ENCODE measurements at regions not wholly inside any gene's neighbourhood (a gene's known extent, or its start where the extent isn't known, plus 50 kb on each side); places are given as distances from the start of the nearest gene placed in this dataset.

- Histone ChIP-seq H3K27me3 (ENCODE audit: control insufficient read depth, insufficient read depth, low read length) (no peaks in the 10 kb centered on the region), H3K36me3 (ENCODE audit: control insufficient read depth, insufficient read depth, low read length) (no peaks in the 10 kb centered on the region), H3K4me3 (ENCODE audit: low read depth, low read length) (no peak overlapping the region)
- ChIA-PET POLR2A (no interaction called here), CTCF (interaction anchor here (1.0 kb wide), 1 partner anchor 29 kb away, joined by 3 read pairs; no protein-coding TSS in a partner anchor)
- TF ChIP-seq CTCF (IDR thresholded peaks at IDR 0.05; ENCODE audit: insufficient read depth, low read depth, low read length) = no peak
- DNase-seq (ENCODE audit: low read depth) = no peak
Measured at GRCh38 chr5:53361708-53362107, 118.7 kb upstream of the FST start.

- CTCF ChIA-PET = interaction anchor here (1.3 kb wide), 1 partner anchor 100 kb away, joined by 3 read pairs; no protein-coding TSS in a partner anchor
- Histone ChIP-seq H3K4me3 (ENCODE audit: low read depth, low read length) (no peak overlapping the region), H3K36me3 (ENCODE audit: control insufficient read depth, insufficient read depth, low read length) (no peaks in the 10 kb centered on the region), H3K27me3 (ENCODE audit: control insufficient read depth, insufficient read depth, low read length) (no peaks in the 10 kb centered on the region)
- TF ChIP-seq CTCF (IDR thresholded peaks at IDR 0.05; ENCODE audit: insufficient read depth, low read depth, low read length) = no peak
- POLR2A ChIA-PET = no interaction called here
- DNase-seq (ENCODE audit: low read depth) = peak; percentile 98
Measured at GRCh38 chr5:53362521-53362941, 117.9 kb upstream of the FST start.

GRCh38 chr5:53364061-53364460 is 116.4 kb upstream of the FST start:
- no peak for DNase-seq (ENCODE audit: low read depth)
- ChIA-PET CTCF (interaction anchor here (0.7 to 1.3 kb wide), 3 partner anchors 61 to 202 kb away, joined by 3 read pairs; no protein-coding TSS in a partner anchor), POLR2A (no interaction called here)
- Histone ChIP-seq H3K27me3 (ENCODE audit: control insufficient read depth, insufficient read depth, low read length) (no peaks in the 10 kb centered on the region), H3K36me3 (ENCODE audit: control insufficient read depth, insufficient read depth, low read length) (no peaks in the 10 kb centered on the region), H3K4me3 (ENCODE audit: low read depth, low read length) (no peak overlapping the region)
- no peak for TF ChIP-seq CTCF (IDR thresholded peaks at IDR 0.05; ENCODE audit: insufficient read depth, low read depth, low read length)

DNA sequence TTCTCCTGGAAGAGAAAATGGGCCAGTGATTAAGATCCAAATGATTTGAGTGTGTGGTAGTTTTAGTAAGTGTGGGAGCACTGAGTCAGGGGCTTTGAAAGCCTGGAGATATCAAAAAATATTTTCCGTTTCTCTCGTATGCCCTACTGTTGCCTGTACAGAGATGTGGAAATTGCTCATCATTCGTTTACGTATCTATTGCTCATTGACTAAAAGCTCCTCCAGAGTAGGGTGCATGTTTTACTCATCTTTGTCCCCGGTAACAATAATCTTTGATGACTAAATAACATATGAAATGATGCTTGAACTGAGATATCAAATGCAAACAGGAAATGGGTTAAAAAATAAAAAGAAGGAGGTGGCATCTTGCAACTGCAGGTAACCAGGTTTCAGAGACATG is 114.2 kb upstream of the FST start:
- Histone ChIP-seq H3K4me3 (ENCODE audit: low read depth, low read length) (no peak overlapping the region), H3K36me3 (ENCODE audit: control insufficient read depth, insufficient read depth, low read length) (no peaks in the 10 kb centered on the region), H3K27me3 (ENCODE audit: control insufficient read depth, insufficient read depth, low read length) (no peaks in the 10 kb centered on the region)
- ChIA-PET POLR2A (no interaction called here), CTCF (interaction anchor here (1.3 kb wide), 1 partner anchor 73 kb away, joined by 3 read pairs; no protein-coding TSS in a partner anchor)
- TF ChIP-seq CTCF (IDR thresholded peaks at IDR 0.05; ENCODE audit: insufficient read depth, low read depth, low read length) = no peak
- no peak for DNase-seq (ENCODE audit: low read depth)

- CTCF ChIA-PET = no interaction called here
- no peak for DNase-seq (ENCODE audit: low read depth)
- TF ChIP-seq CTCF (IDR thresholded peaks at IDR 0.05; ENCODE audit: insufficient read depth, low read depth, low read length) = no peak
- POLR2A ChIA-PET = no interaction called here
- no peaks in the 10 kb centered on the region for H3K36me3 ChIP-seq (ENCODE audit: control insufficient read depth, insufficient read depth, low read length)
- no peak overlapping the region for H3K4me3 ChIP-seq (ENCODE audit: low read depth, low read length)
- H3K27me3 ChIP-seq (ENCODE audit: control insufficient read depth, insufficient read depth, low read length) = no peaks in the 10 kb centered on the region
Measured at GRCh38 chr5:53367727-53368126, 112.7 kb upstream of the FST start.
